ENCODE measurements at regions not wholly inside any gene's neighbourhood (a gene's known extent, or its start where the extent isn't known, plus 50 kb on each side); places are given as distances from the start of the nearest gene placed in this dataset.
A peak's percentile ranks its signal among the peaks of the same experiment; 100 is the strongest.

GRCh38 chr6:26304797-26305640 lies 60.0 kb upstream of the BTN3A2 start:
- TF ChIP-seq CTCF (IDR thresholded peaks at IDR 0.05; ENCODE audit: low read depth, low read length, missing input control) (no peak), ATF3 (IDR thresholded peaks at IDR 0.05) (peak; percentile 99), YY1 (IDR thresholded peaks at IDR 0.05) (peak; percentile 15)

Measured in liver (tissue), 3 donors.